Heart right ventricle (tissue), 16 donors: ENCODE measurements at regions not wholly inside any gene's neighbourhood (a gene's known extent, or its start where the extent isn't known, plus 50 kb on each side); places are given as distances from the start of the nearest gene placed in this dataset.

ENCODE experiments used
- ATAC-seq, 8 donors: fragments of 200-7000 bp; cut with Tn5 transposase; one replicate each; pipeline ENCODE4 v1.9.1; 2020; ENCODE audit warnings: mild to moderate bottlenecking in 8 of 8, moderate library complexity in 8 of 8, moderate number of reproducible peaks in 1 of 8
- DNase-seq, 2 donors: peaks; one replicate each; pipeline ENCODE4 v3.0.0-alpha.2; 2020
- H3K27ac ChIP-seq, 10 donors: fragments of 200-600 bp; sonication (generic) in 2 of 10; one replicate each; pipeline versions ENCODE4 v1.5.0 to v1.8.0; 2020 to 2022; ENCODE audit warnings: mild to moderate bottlenecking in 3 of 10
- H3K27me3 ChIP-seq, 7 donors: fragments of 200-600 bp; one replicate each; pipeline ENCODE4 v1.8.0; 2021 to 2022; ENCODE audit warnings: mild to moderate bottlenecking in 2 of 7
- H3K36me3 ChIP-seq, 9 donors: fragments of 200-600 bp; sonication (generic) in 1 of 9; one replicate each; pipeline versions ENCODE4 v1.5.0 to v1.8.0; 2020 to 2022; ENCODE audit warnings: mild to moderate bottlenecking in 2 of 9
- H3K4me1 ChIP-seq, 9 donors: fragments of 200-600 bp; sonication (generic) in 1 of 9; one replicate each; pipeline versions ENCODE4 v1.5.0 to v1.8.0; 2020 to 2022; ENCODE audit warnings: mild to moderate bottlenecking in 4 of 9
- H3K4me3 ChIP-seq, 10 donors: fragments of 200-600 bp; sonication (generic) in 2 of 10; one replicate each; pipeline versions ENCODE4 v1.5.0 to v1.8.0; 2020 to 2022; ENCODE audit warnings: mild to moderate bottlenecking in 7 of 10, moderate library complexity in 2 of 10
- H3K9me3 ChIP-seq, 11 donors: fragments of 200-600 bp in 10 of 11; sonication (generic) in 2 of 11; one replicate each; pipeline versions ENCODE4 v1.5.0 to v1.8.0; 2013 to 2022; ENCODE audit warnings: mild to moderate bottlenecking in 2 of 11, control low read depth in 1 of 11, moderate library complexity in 1 of 11
- WGBS, 2 donors: extraction: QIAGEN DNeasy Blood & Tissue Kit; methylation state at CpG; one replicate each; pipeline ENCODE4 v1.1.7; 2013; ENCODE audit warnings: inconsistent platforms in 1 of 2; 5-methylcytosine and 5-hydroxymethylcytosine counted together
- intact Hi-C, 10 donors: fragments of 100-400 bp; cut with DNase I; formaldehyde crosslinking; loops; one replicate each; pipeline versions ENCODE4 v1.11.1 to v1.14.2; 2022
- TF ChIP-seq, protein P1 (sequence below), 9 donors: fragments of 200-600 bp; sonication (generic) in 2 of 9; IDR thresholded peaks; one replicate each; pipeline versions ENCODE4 v1.5.0 to v1.8.0; 2021 to 2022; ENCODE audit warnings: antibody characterized with exemption in 9 of 9, mild to moderate bottlenecking in 5 of 9, moderate library complexity in 1 of 9
- donor health status: Arrhythmogenic right ventricular cardiomyopathy.
- donor health status: ischemic (EF 13 %, LVEDD 7.1; RV severe dilation, severe dysfunction).
- donor health status: healthy with polysubstance abuse.
- donor health status: DM: no; HTN: yes; CAD: no.
- donor health status: DM: no; HTN: no; CAD: no.
- donor health status: ischemic (EF 25% LVEDD 6.9; RV normal size, moderate dysfunction).
- donor health status: ischemic (EF 25% LVEDD 5.7; RV mildly dilated, moderate dysfunction).
- donor health status: healthy.
- donor health status: DM: yes; HTN: yes; CAD: no.
- donor health status: Ischemic cardiomyopathy.
- donor health status: ischemic (EF 35%, LVEDD 5.7; RV mildly dilated, moderate dysfunction).
- donor health status: nonischemic (EF 11% LVEDD 7.7; RV severe dilation, severe dysfunction).
- donor health status: DM: yes; HTN: yes; CAD: no.
- donor health status: PGD.
- donor health status: ischemic (EF 29% LVEDD 5.4; RV normal size, mild dysfunction).
- donor health status: nonischemic (EF 23%, LVEDD 6.1; RV moderate dilation, normal function).

DNA sequence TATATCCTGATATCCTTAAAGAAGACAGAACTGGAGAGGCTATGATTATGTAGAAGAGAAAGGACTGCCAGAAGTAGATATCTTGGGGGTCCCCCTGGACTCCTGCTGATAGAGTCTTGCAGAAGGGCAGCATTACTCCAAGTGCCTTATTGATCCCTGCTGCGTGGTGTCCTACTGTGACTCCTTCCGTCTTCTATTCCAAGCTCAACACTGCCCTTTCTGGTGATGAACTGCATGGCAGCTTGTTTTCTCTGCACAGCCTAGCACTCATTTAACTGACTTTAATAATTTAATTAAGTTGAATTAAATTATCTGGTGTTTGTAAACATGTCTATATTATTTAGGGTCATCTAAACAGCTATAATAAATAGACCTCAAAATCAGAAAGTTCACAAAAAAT is 194.1 kb upstream of the DSEL start:
- DNase-seq (no peak), ATAC-seq (no peak)
- 50 to 64% methylated on average over 2 of the region's 2 CpGs for WGBS, 2 donors
- Histone ChIP-seq H3K27me3 (no peaks in the 10 kb centered on the region), H3K36me3 (no peaks in the 10 kb centered on the region), H3K4me3 (no peak overlapping the region), H3K9me3 (no peaks in the 10 kb centered on the region), H3K4me1 (no peaks in the 10 kb centered on the region), H3K27ac (no peak overlapping the region)
- intact Hi-C loops, result loop anchor here in 1 of 10 donors (10.0 kb wide), 1 partner anchor 56 kb away; no protein-coding TSS in a partner anchor
- TF ChIP-seq, protein P1, sequence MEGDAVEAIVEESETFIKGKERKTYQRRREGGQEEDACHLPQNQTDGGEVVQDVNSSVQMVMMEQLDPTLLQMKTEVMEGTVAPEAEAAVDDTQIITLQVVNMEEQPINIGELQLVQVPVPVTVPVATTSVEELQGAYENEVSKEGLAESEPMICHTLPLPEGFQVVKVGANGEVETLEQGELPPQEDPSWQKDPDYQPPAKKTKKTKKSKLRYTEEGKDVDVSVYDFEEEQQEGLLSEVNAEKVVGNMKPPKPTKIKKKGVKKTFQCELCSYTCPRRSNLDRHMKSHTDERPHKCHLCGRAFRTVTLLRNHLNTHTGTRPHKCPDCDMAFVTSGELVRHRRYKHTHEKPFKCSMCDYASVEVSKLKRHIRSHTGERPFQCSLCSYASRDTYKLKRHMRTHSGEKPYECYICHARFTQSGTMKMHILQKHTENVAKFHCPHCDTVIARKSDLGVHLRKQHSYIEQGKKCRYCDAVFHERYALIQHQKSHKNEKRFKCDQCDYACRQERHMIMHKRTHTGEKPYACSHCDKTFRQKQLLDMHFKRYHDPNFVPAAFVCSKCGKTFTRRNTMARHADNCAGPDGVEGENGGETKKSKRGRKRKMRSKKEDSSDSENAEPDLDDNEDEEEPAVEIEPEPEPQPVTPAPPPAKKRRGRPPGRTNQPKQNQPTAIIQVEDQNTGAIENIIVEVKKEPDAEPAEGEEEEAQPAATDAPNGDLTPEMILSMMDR (IDR thresholded peaks at IDR 0.05), result no peak

DNA sequence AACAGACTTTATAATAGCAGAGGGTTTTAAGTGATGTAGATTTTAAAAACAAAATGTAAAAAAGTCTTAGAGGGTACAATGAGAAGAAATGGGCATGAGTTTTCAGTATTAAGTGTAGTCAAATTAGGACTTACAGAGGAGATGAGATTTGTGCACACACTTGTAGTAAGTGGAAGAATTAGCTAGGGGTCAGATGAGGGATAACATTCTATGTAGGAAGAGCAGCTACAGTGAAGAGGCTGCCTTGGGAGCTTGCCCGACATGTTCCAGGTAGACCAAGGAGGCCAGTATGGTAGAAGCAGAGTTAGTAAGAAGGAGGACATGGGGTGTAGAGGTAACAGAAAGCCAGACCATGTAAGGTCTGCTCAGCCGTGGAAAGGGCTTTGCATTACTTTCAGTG is 189.2 kb upstream of the DSEL start:
- H3K4me3 ChIP-seq, result no peak overlapping the region
- no peak overlapping the region for H3K27ac ChIP-seq
- no peak for ATAC-seq
- no peaks in the 10 kb centered on the region for H3K36me3 ChIP-seq
- WGBS, 2 donors, result 78 to 85% methylated on average over 2 of the region's 2 CpGs
- H3K4me1 ChIP-seq, result no peaks in the 10 kb centered on the region
- H3K27me3 ChIP-seq, result no peaks in the 10 kb centered on the region
- DNase-seq, result no peak
- no peaks in the 10 kb centered on the region for H3K9me3 ChIP-seq
- intact Hi-C loops, result no loop called here
- TF ChIP-seq, protein P1 (IDR thresholded peaks at IDR 0.05), result no peak

DNA sequence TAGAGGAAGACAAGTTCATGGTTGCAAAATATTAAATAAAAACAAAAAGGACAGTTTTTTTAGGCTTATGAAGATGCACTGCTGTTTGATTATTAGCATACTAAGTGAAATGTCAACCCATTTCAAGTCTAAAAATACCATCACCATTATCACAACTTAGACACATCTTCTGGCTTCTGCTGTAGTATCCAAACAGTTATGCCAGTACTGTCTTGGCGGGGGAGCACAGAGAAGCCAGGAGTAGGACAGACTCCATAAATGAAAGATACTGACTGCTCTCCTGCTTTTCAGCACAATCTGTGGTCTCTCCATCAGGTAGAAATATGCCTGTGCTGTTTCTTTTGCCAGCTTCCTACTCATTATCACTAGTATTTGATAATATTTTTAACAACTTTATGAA is 179.2 kb upstream of the DSEL start:
- H3K27ac ChIP-seq, result no peak overlapping the region
- no peaks in the 10 kb centered on the region for H3K4me1 ChIP-seq
- intact Hi-C loops, result no loop called here
- ATAC-seq, result no peak
- no peaks in the 10 kb centered on the region for H3K27me3 ChIP-seq
- H3K4me3 ChIP-seq, result no peak overlapping the region
- H3K36me3 ChIP-seq, result no peaks in the 10 kb centered on the region
- 74 to 79% methylated on average over 1 of the region's 1 CpG for WGBS, 2 donors
- H3K9me3 ChIP-seq, result peaks cover 0 to 6% (median 0%) of the 10 kb centered on the region in 11 donors
- TF ChIP-seq, protein P1 (IDR thresholded peaks at IDR 0.05), result no peak
- no peak for DNase-seq

DNA sequence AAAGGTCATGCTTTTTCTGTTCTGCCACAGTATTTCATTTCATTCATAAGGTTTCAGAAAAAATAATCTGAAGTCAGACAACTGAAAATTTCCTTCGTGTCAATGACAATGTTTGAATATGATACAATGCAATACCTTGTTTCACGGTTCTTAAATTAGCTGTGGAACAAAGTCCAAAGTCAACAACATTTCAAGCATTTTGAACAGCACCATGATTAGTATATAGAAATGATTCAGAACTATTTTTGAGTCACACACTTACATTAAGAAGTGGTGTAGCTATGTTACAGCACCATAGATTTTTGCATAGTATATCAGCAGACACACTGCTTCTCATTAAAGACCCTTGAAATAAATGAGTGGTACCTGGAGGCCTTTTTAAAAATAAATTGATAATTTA is 178.3 kb upstream of the DSEL start:
- H3K9me3 ChIP-seq, result peaks cover 0 to 6% (median 0%) of the 10 kb centered on the region in 11 donors
- ATAC-seq (no peak), DNase-seq (no peak)
- H3K36me3 ChIP-seq, result no peaks in the 10 kb centered on the region
- H3K27ac ChIP-seq, result no peak overlapping the region
- TF ChIP-seq, protein P1 (IDR thresholded peaks at IDR 0.05), result no peak
- no peaks in the 10 kb centered on the region for H3K4me1 ChIP-seq
- WGBS, 2 donors, result 67 to 72% methylated on average over 2 of the region's 2 CpGs
- intact Hi-C loops, result no loop called here
- H3K4me3 ChIP-seq, result no peak overlapping the region
- no peaks in the 10 kb centered on the region for H3K27me3 ChIP-seq
